ENCODE measurements at regions not wholly inside any gene's neighbourhood (a gene's known extent, or its start where the extent isn't known, plus 50 kb on each side); places are given as distances from the start of the nearest gene placed in this dataset.

- TF ChIP-seq CTCF (IDR thresholded peaks at IDR 0.05) (no peak), EZH2phosphoT487 (IDR thresholded peaks at IDR 0.05; ENCODE audit: borderline replicate concordance, low read depth) (no peak), MAX (IDR thresholded peaks at IDR 0.05; ENCODE audit: low read depth) (no peak), GABPA (IDR thresholded peaks at IDR 0.05; ENCODE audit: low read depth) (no peak), POLR2AphosphoS5 (IDR thresholded peaks at IDR 0.05; ENCODE audit: low read depth, low read length) (no peak), EP300 (IDR thresholded peaks at IDR 0.05; ENCODE audit: borderline replicate concordance in 1 of 2, low read depth in 1 of 2, low read length in 1 of 2) (no peak), REST (IDR thresholded peaks at IDR 0.05; ENCODE audit: low read depth, low read length) (no peak), RAD21 (IDR thresholded peaks at IDR 0.05; ENCODE audit: low read length) (no peak), TAF1 (IDR thresholded peaks at IDR 0.05; ENCODE audit: borderline replicate concordance, low read depth, low read length) (no peak), RCOR1 (IDR thresholded peaks at IDR 0.05; ENCODE audit: low read length) (no peak), FOXM1 (IDR thresholded peaks at IDR 0.05; ENCODE audit: low read depth) (no peak), TCF12 (IDR thresholded peaks at IDR 0.05) (no peak), JUND (IDR thresholded peaks at IDR 0.05) (no peak), RFX5 (IDR thresholded peaks at IDR 0.05; ENCODE audit: low read length) (no peak)
Measured at GRCh38 chr9:73565026-73565425, 413.4 kb downstream of the ANXA1 start.

Data from SK-N-SH (cell line).